ENCODE measurements at regions not wholly inside any gene's neighbourhood (a gene's known extent, or its start where the extent isn't known, plus 50 kb on each side); places are given as distances from the start of the nearest gene placed in this dataset.

DNA sequence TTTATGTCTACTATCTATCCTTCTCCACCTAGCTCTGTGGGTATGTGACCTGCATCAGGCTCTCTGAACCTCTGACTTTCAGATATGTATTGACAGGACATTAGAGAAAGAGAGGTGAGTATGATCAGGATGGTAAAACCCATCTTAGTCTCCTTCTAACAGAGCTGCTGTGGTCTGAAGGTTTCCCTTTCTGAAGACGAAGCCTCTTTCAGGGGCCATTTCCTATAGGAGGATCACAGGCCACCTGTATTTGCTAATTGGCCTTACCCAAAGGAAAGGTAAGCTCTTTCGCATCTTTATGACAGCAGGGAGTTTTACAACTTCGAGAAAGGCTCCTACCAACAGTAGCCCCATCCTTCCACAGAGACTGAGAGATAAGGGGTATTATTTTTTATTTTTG, 442.9 kb downstream of the KCNJ3 start:
- H2AFZ ChIP-seq: no peak overlapping the region
- H3K27ac Mint-ChIP-seq: no peak overlapping the region
- peaks cover 8% of the 10 kb centered on the region for H3K4me1 ChIP-seq (ENCODE audit: insufficient read depth)
- no peak overlapping the region for H3K27ac ChIP-seq (ENCODE audit: low read depth)
- no peaks in the 10 kb centered on the region for H3K27me3 Mint-ChIP-seq (ENCODE audit: insufficient read depth, low read depth, poor library complexity)
- H3K9me2 ChIP-seq (ENCODE audit: insufficient read depth): 0 out of 2 replicates have a peak, but pooled peaks cover 3% of the 10 kb centered on the region
- H4K20me1 ChIP-seq (replicated peaks; ENCODE audit: insufficient read depth): no peaks in the 10 kb centered on the region
- no peaks in the 10 kb centered on the region for H3K36me3 ChIP-seq (ENCODE audit: insufficient read depth)
- H3K27me3 ChIP-seq (ENCODE audit: insufficient read depth): no peaks in the 10 kb centered on the region
- no peak overlapping the region for H3K4me3 ChIP-seq
- ATAC-seq (no peak), DNase-seq (ENCODE audit: low spot score) (peak; percentile 9)
- no peaks in the 10 kb centered on the region for H3K9me3 Mint-ChIP-seq
- H3K36me3 Mint-ChIP-seq (ENCODE audit: low read depth): no peaks in the 10 kb centered on the region
- no peak overlapping the region for H3K4me3 Mint-ChIP-seq
- no peaks in the 10 kb centered on the region for H3F3A ChIP-seq (replicated peaks; ENCODE audit: low read depth)
- no peaks in the 10 kb centered on the region for H3K79me2 ChIP-seq (replicated peaks; ENCODE audit: insufficient read depth)
- H3K4me2 ChIP-seq: no peak overlapping the region
- TF ChIP-seq ZNF114 (CRISPR knock-in tag; IDR thresholded peaks at IDR 0.05) (no peak), ZNF331 (CRISPR knock-in tag; IDR thresholded peaks at IDR 0.05; ENCODE audit: low read depth) (no peak), EZH2 (IDR thresholded peaks at IDR 0.05; ENCODE audit: low read depth, unreplicated experiment) (no peak), JUNB (IDR thresholded peaks at IDR 0.05; ENCODE audit: unreplicated experiment) (no peak), STAT1 (IDR thresholded peaks at IDR 0.05; ENCODE audit: unreplicated experiment) (no peak)
- TF ChIP-seq, protein P1, sequence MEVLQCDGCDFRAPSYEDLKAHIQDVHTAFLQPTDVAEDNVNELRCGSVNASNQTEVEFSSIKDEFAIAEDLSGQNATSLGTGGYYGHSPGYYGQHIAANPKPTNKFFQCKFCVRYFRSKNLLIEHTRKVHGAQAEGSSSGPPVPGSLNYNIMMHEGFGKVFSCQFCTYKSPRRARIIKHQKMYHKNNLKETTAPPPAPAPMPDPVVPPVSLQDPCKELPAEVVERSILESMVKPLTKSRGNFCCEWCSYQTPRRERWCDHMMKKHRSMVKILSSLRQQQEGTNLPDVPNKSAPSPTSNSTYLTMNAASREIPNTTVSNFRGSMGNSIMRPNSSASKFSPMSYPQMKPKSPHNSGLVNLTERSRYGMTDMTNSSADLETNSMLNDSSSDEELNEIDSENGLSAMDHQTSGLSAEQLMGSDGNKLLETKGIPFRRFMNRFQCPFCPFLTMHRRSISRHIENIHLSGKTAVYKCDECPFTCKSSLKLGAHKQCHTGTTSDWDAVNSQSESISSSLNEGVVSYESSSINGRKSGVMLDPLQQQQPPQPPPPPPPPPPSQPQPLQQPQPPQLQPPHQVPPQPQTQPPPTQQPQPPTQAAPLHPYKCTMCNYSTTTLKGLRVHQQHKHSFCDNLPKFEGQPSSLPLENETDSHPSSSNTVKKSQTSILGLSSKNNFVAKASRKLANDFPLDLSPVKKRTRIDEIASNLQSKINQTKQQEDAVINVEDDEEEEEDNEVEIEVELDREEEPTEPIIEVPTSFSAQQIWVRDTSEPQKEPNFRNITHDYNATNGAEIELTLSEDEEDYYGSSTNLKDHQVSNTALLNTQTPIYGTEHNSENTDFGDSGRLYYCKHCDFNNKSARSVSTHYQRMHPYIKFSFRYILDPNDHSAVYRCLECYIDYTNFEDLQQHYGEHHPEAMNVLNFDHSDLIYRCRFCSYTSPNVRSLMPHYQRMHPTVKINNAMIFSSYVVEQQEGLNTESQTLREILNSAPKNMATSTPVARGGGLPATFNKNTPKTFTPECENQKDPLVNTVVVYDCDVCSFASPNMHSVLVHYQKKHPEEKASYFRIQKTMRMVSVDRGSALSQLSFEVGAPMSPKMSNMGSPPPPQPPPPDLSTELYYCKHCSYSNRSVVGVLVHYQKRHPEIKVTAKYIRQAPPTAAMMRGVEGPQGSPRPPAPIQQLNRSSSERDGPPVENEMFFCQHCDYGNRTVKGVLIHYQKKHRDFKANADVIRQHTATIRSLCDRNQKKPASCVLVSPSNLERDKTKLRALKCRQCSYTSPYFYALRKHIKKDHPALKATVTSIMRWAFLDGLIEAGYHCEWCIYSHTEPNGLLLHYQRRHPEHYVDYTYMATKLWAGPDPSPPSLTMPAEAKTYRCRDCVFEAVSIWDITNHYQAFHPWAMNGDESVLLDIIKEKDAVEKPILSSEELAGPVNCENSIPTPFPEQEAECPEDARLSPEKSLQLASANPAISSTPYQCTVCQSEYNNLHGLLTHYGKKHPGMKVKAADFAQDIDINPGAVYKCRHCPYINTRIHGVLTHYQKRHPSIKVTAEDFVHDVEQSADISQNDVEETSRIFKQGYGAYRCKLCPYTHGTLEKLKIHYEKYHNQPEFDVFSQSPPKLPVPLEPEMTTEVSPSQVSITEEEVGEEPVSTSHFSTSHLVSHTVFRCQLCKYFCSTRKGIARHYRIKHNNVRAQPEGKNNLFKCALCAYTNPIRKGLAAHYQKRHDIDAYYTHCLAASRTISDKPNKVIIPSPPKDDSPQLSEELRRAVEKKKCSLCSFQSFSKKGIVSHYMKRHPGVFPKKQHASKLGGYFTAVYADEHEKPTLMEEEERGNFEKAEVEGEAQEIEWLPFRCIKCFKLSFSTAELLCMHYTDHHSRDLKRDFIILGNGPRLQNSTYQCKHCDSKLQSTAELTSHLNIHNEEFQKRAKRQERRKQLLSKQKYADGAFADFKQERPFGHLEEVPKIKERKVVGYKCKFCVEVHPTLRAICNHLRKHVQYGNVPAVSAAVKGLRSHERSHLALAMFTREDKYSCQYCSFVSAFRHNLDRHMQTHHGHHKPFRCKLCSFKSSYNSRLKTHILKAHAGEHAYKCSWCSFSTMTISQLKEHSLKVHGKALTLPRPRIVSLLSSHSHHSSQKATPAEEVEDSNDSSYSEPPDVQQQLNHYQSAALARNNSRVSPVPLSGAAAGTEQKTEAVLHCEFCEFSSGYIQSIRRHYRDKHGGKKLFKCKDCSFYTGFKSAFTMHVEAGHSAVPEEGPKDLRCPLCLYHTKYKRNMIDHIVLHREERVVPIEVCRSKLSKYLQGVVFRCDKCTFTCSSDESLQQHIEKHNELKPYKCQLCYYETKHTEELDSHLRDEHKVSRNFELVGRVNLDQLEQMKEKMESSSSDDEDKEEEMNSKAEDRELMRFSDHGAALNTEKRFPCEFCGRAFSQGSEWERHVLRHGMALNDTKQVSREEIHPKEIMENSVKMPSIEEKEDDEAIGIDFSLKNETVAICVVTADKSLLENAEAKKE (CRISPR knock-in tag; IDR thresholded peaks at IDR 0.05): no peak
- H3K4me1 Mint-ChIP-seq: peaks cover 18% of the 10 kb centered on the region; the same call in 2 of the 3 replicates

DNA sequence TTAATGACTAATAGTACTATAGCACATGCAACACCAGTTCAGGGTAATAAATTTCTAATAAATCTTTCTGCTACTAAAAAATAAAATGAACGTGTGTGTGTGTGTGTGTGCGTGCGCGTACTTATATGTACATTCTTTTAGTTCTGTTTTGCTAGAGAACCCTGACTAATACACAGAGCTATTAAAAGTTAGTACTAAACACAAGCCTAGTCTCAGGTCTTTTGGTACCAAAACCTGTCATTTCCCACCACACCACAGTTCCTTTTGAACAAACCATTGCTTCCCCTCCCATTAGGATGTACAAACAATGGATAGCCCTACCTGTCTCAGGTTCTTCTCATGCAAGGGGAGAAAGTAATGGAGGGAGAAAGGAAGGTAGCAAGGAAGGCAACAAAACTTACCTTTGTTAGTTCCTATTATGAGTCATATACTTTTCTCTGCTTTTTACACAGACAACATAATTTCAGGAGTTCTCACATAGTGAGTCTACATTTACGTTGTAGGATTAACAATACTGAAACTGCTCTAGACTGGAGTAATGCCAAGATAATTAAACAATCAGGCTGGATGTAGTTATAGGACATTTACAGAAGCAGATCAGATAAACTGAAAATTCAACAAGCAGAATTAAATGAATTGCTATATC, 427.2 kb downstream of the KCNJ3 start:
- peaks cover 2% of the 10 kb centered on the region for H3K27me3 Mint-ChIP-seq (ENCODE audit: insufficient read depth, low read depth, poor library complexity)
- no peaks in the 10 kb centered on the region for H4K20me1 ChIP-seq (replicated peaks; ENCODE audit: insufficient read depth)
- no peak overlapping the region for H3K27ac ChIP-seq (ENCODE audit: low read depth)
- no peaks in the 10 kb centered on the region for H3K27me3 ChIP-seq (ENCODE audit: insufficient read depth)
- no peaks in the 10 kb centered on the region for H3F3A ChIP-seq (replicated peaks; ENCODE audit: low read depth)
- ATAC-seq (no peak), DNase-seq (ENCODE audit: low spot score) (no peak)
- H3K27ac Mint-ChIP-seq: no peak overlapping the region
- no peaks in the 10 kb centered on the region for H3K4me1 ChIP-seq (ENCODE audit: insufficient read depth)
- H2AFZ ChIP-seq: no peak overlapping the region
- H3K4me3 ChIP-seq: no peak overlapping the region
- H3K9me3 Mint-ChIP-seq: no peaks in the 10 kb centered on the region
- H3K9me2 ChIP-seq (ENCODE audit: insufficient read depth): no peaks in the 10 kb centered on the region
- H3K4me2 ChIP-seq: no peak overlapping the region
- H3K79me2 ChIP-seq (replicated peaks; ENCODE audit: insufficient read depth): no peaks in the 10 kb centered on the region
- no peak overlapping the region for H3K4me3 Mint-ChIP-seq
- no peak for TF ChIP-seq EZH2phosphoT487 (IDR thresholded peaks at IDR 0.05; ENCODE audit: unreplicated experiment)
- no peaks in the 10 kb centered on the region for H3K36me3 Mint-ChIP-seq (ENCODE audit: low read depth)
- H3K4me1 Mint-ChIP-seq: no peaks in the 10 kb centered on the region
- no peaks in the 10 kb centered on the region for H3K36me3 ChIP-seq (ENCODE audit: insufficient read depth)

Measured in GM23338 (cell line).